ENCODE measurements at regions not wholly inside any gene's neighbourhood (a gene's known extent, or its start where the extent isn't known, plus 50 kb on each side); places are given as distances from the start of the nearest gene placed in this dataset.

DNA sequence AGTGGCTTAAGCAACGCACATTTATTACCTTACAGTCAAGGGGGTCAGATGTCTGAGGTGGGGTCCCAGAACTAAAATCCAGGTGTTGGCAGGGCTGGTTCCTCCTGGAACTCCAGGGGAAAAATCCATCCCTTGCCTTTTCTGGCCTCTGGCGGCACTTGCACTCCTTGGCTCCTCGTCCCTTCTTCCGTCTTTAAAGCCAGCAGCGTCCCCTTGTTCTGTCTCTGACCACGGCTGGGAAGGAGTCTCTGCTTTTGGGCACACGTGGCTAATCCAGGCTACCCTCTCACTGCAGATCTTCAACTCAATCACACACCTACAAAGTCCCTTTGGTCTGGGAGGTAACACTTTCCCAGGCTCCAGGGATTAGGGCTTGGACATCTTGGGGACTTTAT is 73.5 kb upstream of the WNT7B start:
- H3K4me3 ChIP-seq (ENCODE audit: low read depth, low read length) = no peak overlapping the region
- DNase-seq (ENCODE audit: low read depth, low spot score) = no peak
- TF ChIP-seq, protein P1, sequence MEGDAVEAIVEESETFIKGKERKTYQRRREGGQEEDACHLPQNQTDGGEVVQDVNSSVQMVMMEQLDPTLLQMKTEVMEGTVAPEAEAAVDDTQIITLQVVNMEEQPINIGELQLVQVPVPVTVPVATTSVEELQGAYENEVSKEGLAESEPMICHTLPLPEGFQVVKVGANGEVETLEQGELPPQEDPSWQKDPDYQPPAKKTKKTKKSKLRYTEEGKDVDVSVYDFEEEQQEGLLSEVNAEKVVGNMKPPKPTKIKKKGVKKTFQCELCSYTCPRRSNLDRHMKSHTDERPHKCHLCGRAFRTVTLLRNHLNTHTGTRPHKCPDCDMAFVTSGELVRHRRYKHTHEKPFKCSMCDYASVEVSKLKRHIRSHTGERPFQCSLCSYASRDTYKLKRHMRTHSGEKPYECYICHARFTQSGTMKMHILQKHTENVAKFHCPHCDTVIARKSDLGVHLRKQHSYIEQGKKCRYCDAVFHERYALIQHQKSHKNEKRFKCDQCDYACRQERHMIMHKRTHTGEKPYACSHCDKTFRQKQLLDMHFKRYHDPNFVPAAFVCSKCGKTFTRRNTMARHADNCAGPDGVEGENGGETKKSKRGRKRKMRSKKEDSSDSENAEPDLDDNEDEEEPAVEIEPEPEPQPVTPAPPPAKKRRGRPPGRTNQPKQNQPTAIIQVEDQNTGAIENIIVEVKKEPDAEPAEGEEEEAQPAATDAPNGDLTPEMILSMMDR (IDR thresholded peaks at IDR 0.05; ENCODE audit: low read depth, low read length) = no peak
- in situ Hi-C loops (cut with HindIII; ENCODE audit: low sequenced_read_pairs) = no loop called here

DNA sequence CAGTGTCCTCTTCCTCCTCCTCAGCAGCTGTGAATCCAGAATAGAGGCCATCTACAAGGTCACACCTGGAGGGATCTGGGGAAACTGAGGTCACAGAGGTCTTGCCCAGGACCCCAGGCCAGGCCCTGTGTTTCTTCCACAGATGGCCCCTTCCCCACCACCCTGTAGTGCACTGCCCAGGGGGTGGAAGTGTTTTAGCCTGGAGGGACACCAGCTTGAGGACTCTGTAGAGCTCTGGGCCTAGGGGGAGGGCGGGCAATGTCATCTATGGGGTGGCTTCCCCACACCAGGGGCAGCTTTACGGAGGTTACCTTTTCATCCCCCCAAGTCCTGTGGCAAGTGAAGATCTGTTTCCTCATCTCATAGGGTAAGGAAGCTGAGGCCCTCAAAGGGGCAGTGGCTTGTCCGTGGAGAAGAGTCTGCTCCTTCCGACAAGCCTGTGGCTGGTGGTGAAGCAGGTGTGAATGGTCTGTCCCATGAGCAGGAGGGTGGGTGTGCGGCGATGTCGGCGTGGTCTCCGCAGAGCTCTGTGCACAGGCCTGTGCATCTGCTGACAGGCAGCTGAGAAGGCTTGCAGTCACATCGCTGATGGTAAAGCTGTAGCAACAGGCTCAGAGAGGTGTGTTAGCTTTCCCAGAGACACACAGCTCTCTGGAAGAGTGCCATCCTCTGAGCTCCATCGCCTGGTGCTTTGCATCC is 74.1 kb upstream of the WNT7B start:
- no peak for DNase-seq (ENCODE audit: low read depth, low spot score)
- H3K4me3 ChIP-seq (ENCODE audit: low read depth, low read length) = no peak overlapping the region
- in situ Hi-C loops (cut with HindIII; ENCODE audit: low sequenced_read_pairs) = no loop called here
- TF ChIP-seq, protein P1 (IDR thresholded peaks at IDR 0.05; ENCODE audit: low read depth, low read length) = no peak

- in situ Hi-C loops (cut with HindIII; ENCODE audit: low sequenced_read_pairs) = no loop called here
- no peak for DNase-seq (ENCODE audit: low read depth, low spot score)
- H3K4me3 ChIP-seq (ENCODE audit: low read depth, low read length) = no peak overlapping the region
- TF ChIP-seq, protein P1 (IDR thresholded peaks at IDR 0.05; ENCODE audit: low read depth, low read length) = no peak
Measured at GRCh38 chr22:46051646-46052045, 74.7 kb upstream of the WNT7B start.

DNA sequence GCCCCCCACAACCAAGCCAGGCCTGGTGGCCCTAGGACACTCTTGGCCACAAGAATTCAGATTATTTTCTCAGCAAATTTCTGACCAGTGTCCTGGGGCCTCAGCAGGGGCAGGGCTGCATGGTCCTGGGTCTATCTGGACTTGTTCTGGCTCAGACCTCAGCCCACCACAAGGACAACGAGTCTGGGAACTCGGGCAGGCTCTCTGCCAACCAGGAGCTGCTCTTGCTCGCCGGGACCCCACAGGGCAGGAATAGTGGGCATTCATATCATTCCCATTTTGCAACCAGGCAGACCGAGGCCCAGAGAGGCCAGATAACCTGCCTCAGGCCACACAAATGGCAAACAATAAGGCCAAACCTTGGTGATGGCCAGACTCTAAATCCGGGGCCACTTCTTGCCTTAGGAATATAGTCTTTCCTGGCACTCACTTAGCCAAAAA is 75.4 kb upstream of the WNT7B start:
- DNase-seq (ENCODE audit: low read depth, low spot score) = peak; percentile 7
- H3K4me3 ChIP-seq (ENCODE audit: low read depth, low read length) = no peak overlapping the region
- TF ChIP-seq, protein P1 (IDR thresholded peaks at IDR 0.05; ENCODE audit: low read depth, low read length) = no peak
- in situ Hi-C loops (cut with HindIII; ENCODE audit: low sequenced_read_pairs) = no loop called here

- in situ Hi-C loops (cut with HindIII; ENCODE audit: low sequenced_read_pairs) = no loop called here
- DNase-seq (ENCODE audit: low read depth, low spot score) = peak; percentile 38
- TF ChIP-seq, protein P1 (IDR thresholded peaks at IDR 0.05; ENCODE audit: low read depth, low read length) = no peak
- H3K4me3 ChIP-seq (ENCODE audit: low read depth, low read length) = peak overlapping the region; percentile 45
Measured at GRCh38 chr22:46052801-46053562, 76.0 kb upstream of the WNT7B start.

GRCh38 chr22:46053563-46054090 is 76.7 kb upstream of the WNT7B start:
- peak; percentile 61 for DNase-seq (ENCODE audit: low read depth, low spot score)
- in situ Hi-C loops (cut with HindIII; ENCODE audit: low sequenced_read_pairs) = no loop called here

More at GRCh38 chr22:46053563-46054090, 76.7 kb upstream of the WNT7B start:
- TF ChIP-seq, protein P1 (IDR thresholded peaks at IDR 0.05; ENCODE audit: low read depth, low read length) = no peak
- H3K4me3 ChIP-seq (ENCODE audit: low read depth, low read length) = peak overlapping the region; percentile 45
